HG02885 (cell line): ENCODE measurements at regions not wholly inside any gene's neighbourhood (a gene's known extent, or its start where the extent isn't known, plus 50 kb on each side); places are given as distances from the start of the nearest gene placed in this dataset.
"Not testable (repeated sequence)": the region's sequence is repeated elsewhere in the genome, so short reads cannot be mapped to it uniquely, and the experiment has no call there.

Experiments
- ATAC-seq: cut with Tn5 transposase; IDR thresholded peaks from one replicate; pipeline ENCODE4 v1.9.1; 2021; ENCODE audit warnings: mild to moderate bottlenecking; ENCODE audit not compliant: unreplicated experiment, poor library complexity

- ATAC-seq, result no peak
These were observed 51.9 kb upstream of the TBL1XR1 start for GRCh38 chr3:177249203-177249602.

GRCh38 chr3:177250151-177250550 lies 52.9 kb upstream of the TBL1XR1 start:
- ATAC-seq, result no peak

- ATAC-seq, result peak; percentile 37
These were observed 54.5 kb upstream of the TBL1XR1 start for GRCh38 chr3:177251755-177252154.

- ATAC-seq, result no peak
These were observed 59.7 kb upstream of the TBL1XR1 start for GRCh38 chr3:177257006-177257405.

DNA sequence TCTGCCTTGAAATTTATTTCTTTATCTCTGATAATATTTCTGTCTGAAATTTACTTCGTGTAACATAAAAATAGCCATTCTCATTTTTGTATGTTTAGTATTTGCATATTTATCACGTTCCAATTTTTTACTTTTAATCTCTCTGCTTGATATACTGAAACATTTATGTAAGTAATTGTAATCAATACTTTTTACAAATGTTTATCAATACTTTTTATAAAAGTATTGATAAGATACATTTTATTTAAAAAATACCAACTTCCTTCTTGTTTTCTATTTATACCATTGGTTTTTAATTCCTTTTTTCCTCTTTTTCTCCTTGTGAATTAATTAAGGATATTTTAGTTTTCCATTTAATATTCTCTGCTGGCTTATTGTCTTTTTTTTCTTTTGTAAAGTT lies 60.3 kb upstream of the TBL1XR1 start:
- no peak for ATAC-seq

- ATAC-seq, result no peak
These were observed 65.1 kb upstream of the TBL1XR1 start for GRCh38 chr3:177262396-177262795.

GRCh38 chr3:177263615-177264368 lies 66.5 kb upstream of the TBL1XR1 start:
- peak; percentile 64 for ATAC-seq

DNA sequence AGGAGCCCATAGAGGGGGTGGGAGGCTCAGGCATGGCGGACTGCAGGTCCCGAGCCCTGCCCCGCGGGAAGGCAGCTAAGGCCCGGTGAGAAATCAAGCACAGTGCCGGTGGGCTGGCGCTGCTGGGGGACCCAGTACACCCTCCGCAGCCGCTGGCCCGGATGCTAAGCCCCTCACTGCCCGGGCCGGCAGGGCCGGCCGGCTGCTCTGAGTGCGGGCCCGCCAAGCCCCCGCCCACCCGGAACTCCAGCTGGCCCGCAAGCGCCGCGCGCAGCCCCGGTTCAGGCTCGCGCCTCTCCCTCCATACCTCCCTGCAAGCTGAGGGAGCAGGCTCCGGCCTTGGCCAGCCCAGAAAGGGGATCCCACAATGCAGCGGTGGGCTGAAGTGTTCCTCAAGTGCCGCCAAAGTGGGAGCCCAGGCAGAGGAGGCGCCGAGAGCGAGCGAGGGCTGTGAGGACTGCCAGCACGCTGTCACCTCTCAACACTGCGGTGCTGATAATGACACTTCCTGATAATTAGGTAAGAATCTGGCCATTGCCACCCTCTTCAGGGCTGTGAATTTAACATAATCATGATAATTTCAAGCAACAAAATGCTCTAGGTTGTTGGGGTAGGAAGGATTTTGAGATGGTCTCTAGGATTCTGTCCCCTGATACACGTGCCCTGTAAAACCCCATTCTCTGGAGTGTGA lies 74.7 kb upstream of the TBL1XR1 start:
- ATAC-seq, result not testable (repeated sequence)

GRCh38 chr3:177278016-177278415 lies 80.7 kb upstream of the TBL1XR1 start:
- ATAC-seq, result no peak

DNA sequence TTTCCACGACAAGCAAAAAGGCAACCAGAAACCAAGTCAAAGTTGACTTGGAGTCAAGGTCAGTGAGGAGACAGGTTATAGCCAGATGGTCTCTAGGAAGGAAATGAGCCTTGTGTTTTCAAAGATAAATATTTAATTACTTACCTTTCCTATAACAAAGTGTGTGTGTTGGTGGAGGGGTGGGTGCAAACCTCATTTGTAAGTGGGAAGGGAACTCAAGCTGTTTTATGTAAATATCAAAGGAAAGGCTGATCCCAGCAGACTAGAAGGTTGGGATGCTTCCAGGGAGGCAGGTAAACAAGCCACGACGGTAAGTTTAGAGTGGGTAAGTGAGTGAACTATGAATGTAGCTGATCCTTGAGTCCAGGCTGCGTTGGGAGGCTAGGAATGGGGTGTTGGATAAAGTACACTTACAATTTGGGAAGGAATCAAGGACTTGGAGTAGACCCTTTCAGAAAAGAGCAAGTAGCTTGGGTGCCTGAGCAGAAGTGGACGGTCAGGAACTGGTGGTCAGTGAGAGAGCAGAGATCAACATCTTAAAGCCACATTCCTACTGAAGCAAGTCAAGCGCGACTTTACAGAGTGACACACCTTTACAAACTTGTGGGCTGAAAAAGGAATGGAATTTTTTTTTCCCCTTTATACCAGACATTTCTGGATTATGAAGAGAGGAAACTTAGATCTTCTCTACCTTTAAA lies 82.0 kb upstream of the TBL1XR1 start:
- ATAC-seq, result no peak

DNA sequence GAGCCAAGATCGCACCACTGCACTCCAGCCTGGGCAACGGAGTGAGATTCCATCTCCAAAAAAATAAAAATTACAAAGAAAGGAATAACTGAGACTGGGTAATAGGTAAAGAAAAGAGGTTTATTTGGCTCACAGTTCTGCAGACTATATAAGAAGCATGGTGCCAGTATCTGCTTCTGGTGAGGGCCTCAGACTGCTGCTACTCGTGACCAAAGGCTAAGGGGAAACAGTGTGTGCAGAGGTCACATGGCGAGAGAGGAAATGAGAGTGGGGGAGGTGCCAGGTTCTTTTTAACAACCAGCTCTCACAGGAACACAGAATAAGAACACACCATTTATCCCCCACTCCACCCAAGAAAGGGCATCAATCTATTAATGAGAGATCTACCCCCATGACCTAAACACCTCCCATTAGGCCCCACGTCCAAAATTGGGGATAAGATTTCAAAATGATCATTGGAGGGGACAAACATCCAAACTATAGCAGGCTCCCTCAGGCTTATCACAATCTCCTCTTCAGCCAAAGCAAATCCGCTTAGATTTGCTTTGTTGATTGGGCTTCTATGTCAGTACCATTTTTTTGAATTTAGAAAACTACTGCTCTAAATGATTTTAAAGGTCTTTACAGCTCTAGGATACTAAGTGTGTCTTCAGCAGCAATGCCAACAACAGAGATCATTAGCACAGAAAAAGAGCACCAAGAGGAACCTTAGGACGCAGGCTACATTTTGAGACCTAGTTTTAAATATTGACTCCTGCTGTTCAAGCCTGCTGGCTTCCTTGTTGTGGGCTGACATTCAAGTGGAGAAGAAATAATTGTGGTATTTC lies 84.2 kb upstream of the TBL1XR1 start:
- ATAC-seq, result no peak

- no peak for ATAC-seq
These were observed 84.9 kb upstream of the TBL1XR1 start for GRCh38 chr3:177282119-177282655.

DNA sequence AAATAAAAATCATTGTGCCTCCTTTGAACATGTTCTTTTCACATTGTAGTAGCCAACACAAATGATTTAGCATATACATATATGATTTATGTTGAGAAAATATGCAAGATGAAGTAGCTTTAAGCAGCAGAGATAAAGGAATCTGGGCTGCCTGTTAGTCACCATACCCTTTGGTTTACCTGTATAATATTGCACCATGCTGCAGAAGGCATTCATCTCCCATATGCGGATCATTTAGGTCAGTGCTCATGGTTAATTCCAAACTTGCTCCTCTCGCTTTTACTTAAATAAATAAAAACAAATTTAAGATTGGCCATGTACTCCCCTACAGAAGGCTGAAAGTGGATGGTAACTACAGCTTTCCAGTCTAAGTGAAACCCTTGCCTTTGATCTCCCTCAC lies 86.7 kb upstream of the TBL1XR1 start:
- no peak for ATAC-seq

- no peak for ATAC-seq
These were observed 87.2 kb upstream of the TBL1XR1 start for GRCh38 chr3:177284383-177284881.

DNA sequence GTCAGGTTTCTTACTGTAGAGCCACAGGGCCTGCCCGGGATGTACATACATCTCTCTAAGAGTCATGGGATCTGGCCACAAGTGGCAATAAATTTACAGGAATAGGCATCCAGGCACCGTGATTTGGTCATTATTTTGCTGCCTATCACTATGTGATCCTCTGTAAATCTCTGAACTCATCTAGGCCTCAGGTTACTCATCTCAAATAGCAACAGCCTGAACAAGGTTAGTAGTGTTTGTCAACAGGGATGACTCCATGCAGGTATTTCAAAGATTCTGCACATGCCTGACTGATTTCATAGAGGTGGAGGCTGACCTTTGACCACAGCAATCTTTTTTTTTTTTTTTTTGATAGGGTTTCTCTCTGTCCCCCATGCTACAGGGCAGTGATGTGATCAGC lies 88.8 kb upstream of the TBL1XR1 start:
- ATAC-seq, result no peak

- no peak for ATAC-seq
These were observed 89.9 kb upstream of the TBL1XR1 start for GRCh38 chr3:177287231-177287630.

GRCh38 chr3:177290633-177291032 lies 93.4 kb upstream of the TBL1XR1 start:
- no peak for ATAC-seq

GRCh38 chr3:177294221-177294620 lies 96.9 kb upstream of the TBL1XR1 start:
- ATAC-seq, result no peak

GRCh38 chr3:177295116-177295515 lies 97.8 kb upstream of the TBL1XR1 start:
- no peak for ATAC-seq

- ATAC-seq, result no peak
These were observed 102.0 kb upstream of the TBL1XR1 start for GRCh38 chr3:177299250-177299649.
